NT2/D1 (cell line): ENCODE measurements at regions not wholly inside any gene's neighbourhood (a gene's known extent, or its start where the extent isn't known, plus 50 kb on each side); places are given as distances from the start of the nearest gene placed in this dataset.
"Not testable (repeated sequence)": the region's sequence is repeated elsewhere in the genome, so short reads cannot be mapped to it uniquely, and the experiment has no call there.

Experiments used
- DNase-seq: peaks from one replicate; pipeline ENCODE4 v3.0.0-alpha.2; 2011; ENCODE audit warnings: low read depth, low spot score
- H3K27me3 ChIP-seq: 2 replicates; pipeline ENCODE4 v1.6.0; 2011; ENCODE audit warnings: mild to moderate bottlenecking; ENCODE audit not compliant: insufficient read length, insufficient read depth
- H3K36me3 ChIP-seq: 2 replicates; pipeline ENCODE4 v1.6.1; 2011; ENCODE audit warnings: mild to moderate bottlenecking, low read length, mixed read lengths; ENCODE audit not compliant: insufficient read depth, insufficient read length
- H3K4me1 ChIP-seq: 2 replicates; pipeline ENCODE4 v1.5.1; 2011; ENCODE audit not compliant: insufficient read depth, insufficient read length
- H3K4me3 ChIP-seq: 2 replicates; pipeline ENCODE4 v1.5.1; 2011; ENCODE audit warnings: low read depth; ENCODE audit not compliant: insufficient read length
- H3K9ac ChIP-seq: 2 replicates; pipeline ENCODE4 v1.6.0; 2011; ENCODE audit warnings: low read depth; ENCODE audit not compliant: insufficient read length
- H3K9me3 ChIP-seq: 2 replicates; pipeline ENCODE4 v1.5.1; 2011; ENCODE audit warnings: mild to moderate bottlenecking, low read length; ENCODE audit not compliant: insufficient read depth
- SUZ12 ChIP-seq: IDR thresholded peaks from 2 replicates; pipeline ENCODE4 v1.6.1; 2011; ENCODE audit not compliant: insufficient read length, insufficient read depth; ENCODE audit errors: extremely low read depth
- YY1 ChIP-seq: IDR thresholded peaks from 2 replicates; pipeline ENCODE4 v1.6.1; 2011; ENCODE audit not compliant: insufficient read length, insufficient read depth
- ZNF274 ChIP-seq: IDR thresholded peaks from 2 replicates; pipeline ENCODE4 v1.6.1; 2011; ENCODE audit warnings: mild to moderate bottlenecking, low read depth, low read length

DNA sequence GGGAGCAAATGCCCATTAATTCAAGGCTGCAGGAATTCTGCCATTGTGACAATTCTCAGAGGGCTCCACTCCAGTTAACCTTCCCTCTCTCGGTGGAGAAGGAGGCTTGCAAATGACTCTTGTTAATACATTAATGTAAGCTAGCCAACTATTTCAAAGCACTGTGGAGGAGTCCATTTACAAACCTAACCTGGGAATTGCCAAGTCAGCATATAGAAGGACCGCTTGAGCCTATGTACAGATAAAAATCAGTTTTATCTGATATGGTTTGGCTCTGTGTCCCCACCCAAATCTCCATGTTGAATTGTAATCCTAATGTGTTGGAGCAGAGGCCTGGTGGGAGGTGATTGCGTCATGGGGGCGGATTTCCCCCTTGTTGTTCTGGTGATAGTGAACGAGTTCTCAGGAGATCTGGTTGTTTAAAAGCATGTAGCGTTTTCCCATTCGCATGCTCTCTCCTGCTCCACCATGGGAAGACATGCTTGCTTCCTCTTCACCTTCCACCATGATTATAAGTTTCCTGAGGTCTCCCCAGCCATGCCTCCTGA is 366.7 kb downstream of the LRATD1 start:
- Histone ChIP-seq H3K36me3 (no peaks in the 10 kb centered on the region), H3K4me3 (no peak overlapping the region), H3K27me3 (no peaks in the 10 kb centered on the region), H3K4me1 (no peaks in the 10 kb centered on the region), H3K9me3 (no peaks in the 10 kb centered on the region), H3K9ac (no peak overlapping the region)
- TF ChIP-seq YY1 (no peak), SUZ12 (no peak), ZNF274 (no peak)
- no peak for DNase-seq

GRCh38 chr2:15002519-15002918 is 370.0 kb downstream of the LRATD1 start:
- H3K4me1 ChIP-seq, H3K9ac ChIP-seq, DNase-seq, H3K27me3 ChIP-seq, H3K36me3 ChIP-seq, H3K9me3 ChIP-seq, H3K4me3 ChIP-seq: not testable (repeated sequence)

DNA sequence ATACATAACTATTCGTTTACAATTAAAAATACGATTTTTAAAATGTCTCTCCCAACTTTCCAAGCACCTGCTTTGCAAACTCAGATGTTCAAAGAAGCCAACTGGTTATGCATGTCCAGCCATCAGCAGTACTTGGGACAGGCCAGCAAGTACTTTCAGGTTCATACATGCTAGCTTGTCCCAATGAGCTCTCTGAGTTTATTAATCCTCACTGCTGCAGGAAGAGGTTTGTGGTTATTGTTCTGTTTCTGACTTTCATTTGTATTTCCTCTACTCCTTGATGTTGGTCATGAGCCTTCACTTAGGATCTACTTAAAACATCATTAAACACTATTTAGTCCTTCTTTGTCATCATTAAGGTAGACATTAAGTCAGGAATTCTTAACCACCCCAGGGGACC is 374.1 kb downstream of the LRATD1 start:
- Histone ChIP-seq H3K9ac (no peak overlapping the region), H3K36me3 (no peaks in the 10 kb centered on the region), H3K4me3 (no peak overlapping the region), H3K4me1 (no peaks in the 10 kb centered on the region), H3K27me3 (no peaks in the 10 kb centered on the region), H3K9me3 (no peaks in the 10 kb centered on the region)
- DNase-seq, result no peak
- no peak for TF ChIP-seq YY1
- TF ChIP-seq ZNF274, result no peak
- no peak for TF ChIP-seq SUZ12

- H3K27me3 ChIP-seq, result no peaks in the 10 kb centered on the region
- no peaks in the 10 kb centered on the region for H3K9me3 ChIP-seq
- H3K9ac ChIP-seq, result no peak overlapping the region
- H3K4me1 ChIP-seq, result no peaks in the 10 kb centered on the region
- no peak for TF ChIP-seq SUZ12
- TF ChIP-seq YY1, result no peak
- no peak for TF ChIP-seq ZNF274
- DNase-seq, result no peak
- no peaks in the 10 kb centered on the region for H3K36me3 ChIP-seq
- no peak overlapping the region for H3K4me3 ChIP-seq
Observed at GRCh38 chr2:15009681-15010080, 377.2 kb downstream of the LRATD1 start.

- no peak for TF ChIP-seq YY1
- no peak for TF ChIP-seq ZNF274
- TF ChIP-seq SUZ12, result no peak
- H3K27me3 ChIP-seq, result no peaks in the 10 kb centered on the region
- no peak overlapping the region for H3K4me3 ChIP-seq
- no peaks in the 10 kb centered on the region for H3K4me1 ChIP-seq
- DNase-seq, result no peak
- no peak overlapping the region for H3K9ac ChIP-seq
- H3K36me3 ChIP-seq, result no peaks in the 10 kb centered on the region
- no peaks in the 10 kb centered on the region for H3K9me3 ChIP-seq
Observed at GRCh38 chr2:15010346-15010745, 377.8 kb downstream of the LRATD1 start.

DNA sequence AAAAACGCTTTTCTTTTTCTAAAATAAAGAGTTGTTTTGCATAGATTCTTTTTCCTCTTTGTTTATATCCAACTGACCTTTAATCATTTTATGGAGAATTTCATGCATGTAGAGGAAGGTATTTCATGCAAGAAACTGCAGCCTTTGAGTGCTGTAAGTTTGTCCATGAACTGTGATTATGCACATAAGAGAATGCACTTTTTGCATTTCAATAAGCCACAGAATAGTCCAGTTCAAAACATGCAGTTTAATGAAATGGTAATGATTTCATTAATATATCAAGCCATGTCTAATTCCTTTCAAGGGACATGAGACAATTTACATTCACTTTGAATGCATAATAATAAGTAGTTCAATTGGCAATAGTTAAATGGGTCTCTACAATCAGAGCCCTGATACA is 386.3 kb downstream of the LRATD1 start:
- TF ChIP-seq ZNF274, result no peak
- no peak for TF ChIP-seq YY1
- TF ChIP-seq SUZ12, result no peak
- no peaks in the 10 kb centered on the region for H3K4me1 ChIP-seq
- DNase-seq, result no peak

GRCh38 chr2:15023221-15023620 is 390.7 kb downstream of the LRATD1 start:
- no peak overlapping the region for H3K9ac ChIP-seq
- no peak for DNase-seq
- H3K36me3 ChIP-seq, result no peaks in the 10 kb centered on the region
- TF ChIP-seq ZNF274 (no peak), YY1 (no peak), SUZ12 (no peak)
- H3K4me1 ChIP-seq, result no peaks in the 10 kb centered on the region
- no peaks in the 10 kb centered on the region for H3K27me3 ChIP-seq
- H3K4me3 ChIP-seq, result no peak overlapping the region
- no peaks in the 10 kb centered on the region for H3K9me3 ChIP-seq

More for the DNA sequence above, 386.3 kb downstream of the LRATD1 start:
- Histone ChIP-seq H3K4me3 (no peak overlapping the region), H3K36me3 (no peaks in the 10 kb centered on the region), H3K9ac (no peak overlapping the region), H3K9me3 (no peaks in the 10 kb centered on the region), H3K27me3 (no peaks in the 10 kb centered on the region)

GRCh38 chr2:15028406-15028805 is 395.9 kb downstream of the LRATD1 start:
- no peak overlapping the region for H3K9ac ChIP-seq
- no peak overlapping the region for H3K4me3 ChIP-seq
- no peak for TF ChIP-seq SUZ12
- TF ChIP-seq ZNF274, result no peak
- no peak for TF ChIP-seq YY1
- DNase-seq, result no peak
- H3K27me3 ChIP-seq, result no peaks in the 10 kb centered on the region
- H3K4me1 ChIP-seq, result no peaks in the 10 kb centered on the region
- no peaks in the 10 kb centered on the region for H3K9me3 ChIP-seq
- H3K36me3 ChIP-seq, result no peaks in the 10 kb centered on the region
